Brain microvascular endothelial cell (primary cell): ENCODE measurements at regions not wholly inside any gene's neighbourhood (a gene's known extent, or its start where the extent isn't known, plus 50 kb on each side); places are given as distances from the start of the nearest gene placed in this dataset.
A peak's percentile ranks its signal among the peaks of the same experiment; 100 is the strongest.

Experiments
- DNase-seq: peaks from one replicate; pipeline ENCODE4 v3.0.0-alpha.2; 2020
- H3K27ac ChIP-seq: fragments of 250-450 bp; sonication (Bioruptor Pico); 2 replicates; pipeline ENCODE4 v1.5.1; 2020; ENCODE audit warnings: mild to moderate bottlenecking, moderate library complexity
- H3K27me3 ChIP-seq: fragments of 250-450 bp; sonication (Bioruptor Pico); replicated peaks from 2 replicates; pipeline ENCODE4 v1.5.1; 2020; ENCODE audit warnings: mild to moderate bottlenecking
- H3K36me3 ChIP-seq: fragments of 250-450 bp; sonication (Bioruptor Pico); replicated peaks from 2 replicates; pipeline ENCODE4 v1.5.1; 2020; ENCODE audit warnings: mild to moderate bottlenecking
- H3K4me3 ChIP-seq: 2 replicates; pipeline ENCODE4 v1.5.1; 2011; ENCODE audit warnings: low read depth, mild to moderate bottlenecking, control low read depth, low read length, moderate library complexity
- CTCF ChIP-seq: IDR thresholded peaks from 2 replicates; pipeline ENCODE4 v1.5.1; 2011; ENCODE audit warnings: low read depth, mild to moderate bottlenecking, moderate library complexity, low read length, control low read depth, inconsistent platforms; ENCODE audit errors: missing control alignments
- in situ Hi-C: cut with HindIII; loops from 2 replicates; pipeline ENCODE4 v1.10.0; 2017; ENCODE audit warnings: low sequenced_read_pairs, low pct_ligation_motif_present

DNA sequence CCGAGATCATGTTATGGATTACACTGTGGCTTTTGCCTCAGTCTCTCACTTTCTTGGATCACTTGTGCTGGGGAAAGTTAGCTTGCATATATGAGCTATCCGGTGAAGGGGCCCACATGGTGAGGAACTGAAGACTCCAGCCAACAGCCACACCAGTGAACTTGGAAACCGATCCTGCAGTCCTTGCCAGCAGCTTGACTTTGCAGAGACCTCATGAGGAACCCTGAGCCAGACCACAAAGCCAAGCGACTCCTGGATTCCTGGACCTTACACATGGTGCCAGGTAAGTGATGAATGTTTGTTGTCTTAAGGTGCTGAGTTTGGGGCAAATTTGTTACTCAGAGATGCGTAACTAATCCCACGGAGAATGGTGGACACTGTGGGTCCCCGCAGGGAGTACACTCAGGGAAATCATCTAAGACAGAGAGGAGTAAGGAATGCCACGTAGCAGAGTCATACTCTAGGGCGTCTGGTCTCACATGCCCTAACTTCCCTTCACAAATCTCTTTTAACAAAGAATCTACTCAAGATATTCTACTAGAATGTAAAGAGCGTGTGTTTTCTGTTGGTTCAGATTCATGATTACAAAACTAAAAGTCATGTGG is 76.5 kb upstream of the PJA2 start:
- in situ Hi-C loops = no loop called here
- no peak for TF ChIP-seq CTCF
- Histone ChIP-seq H3K36me3 (no peaks in the 10 kb centered on the region), H3K27ac (no peak overlapping the region), H3K27me3 (no peaks in the 10 kb centered on the region), H3K4me3 (no peak overlapping the region)
- DNase-seq = no peak

DNA sequence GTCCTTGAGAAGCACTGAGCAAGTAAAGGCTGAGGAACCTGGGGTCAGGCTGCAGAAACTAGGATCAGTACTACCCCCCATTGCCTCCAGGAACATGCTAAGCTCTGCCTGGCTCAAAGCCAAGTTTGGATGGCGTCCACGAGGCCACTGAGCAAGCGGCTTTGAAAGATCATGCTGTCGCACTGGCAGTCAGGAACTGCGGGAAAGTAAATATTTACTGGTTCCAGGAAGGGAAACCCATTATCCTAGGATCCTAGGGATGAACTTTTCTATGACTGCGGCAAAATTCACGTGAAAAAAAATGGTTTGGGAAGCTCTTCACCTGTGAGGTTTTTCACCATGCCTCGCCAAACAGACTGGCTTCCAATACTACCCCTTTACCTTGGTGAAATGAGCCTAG is 75.3 kb upstream of the PJA2 start:
- in situ Hi-C loops = no loop called here
- Histone ChIP-seq H3K4me3 (no peak overlapping the region), H3K27ac (no peak overlapping the region), H3K27me3 (no peaks in the 10 kb centered on the region), H3K36me3 (no peaks in the 10 kb centered on the region)
- no peak for TF ChIP-seq CTCF
- peak; percentile 2 for DNase-seq

- H3K27me3 ChIP-seq = no peaks in the 10 kb centered on the region
- in situ Hi-C loops = no loop called here
- H3K27ac ChIP-seq = no peak overlapping the region
- no peaks in the 10 kb centered on the region for H3K36me3 ChIP-seq
- no peak for TF ChIP-seq CTCF
- DNase-seq = no peak
- H3K4me3 ChIP-seq = no peak overlapping the region
Measured at GRCh38 chr5:109484597-109484996, 74.8 kb upstream of the PJA2 start.

DNA sequence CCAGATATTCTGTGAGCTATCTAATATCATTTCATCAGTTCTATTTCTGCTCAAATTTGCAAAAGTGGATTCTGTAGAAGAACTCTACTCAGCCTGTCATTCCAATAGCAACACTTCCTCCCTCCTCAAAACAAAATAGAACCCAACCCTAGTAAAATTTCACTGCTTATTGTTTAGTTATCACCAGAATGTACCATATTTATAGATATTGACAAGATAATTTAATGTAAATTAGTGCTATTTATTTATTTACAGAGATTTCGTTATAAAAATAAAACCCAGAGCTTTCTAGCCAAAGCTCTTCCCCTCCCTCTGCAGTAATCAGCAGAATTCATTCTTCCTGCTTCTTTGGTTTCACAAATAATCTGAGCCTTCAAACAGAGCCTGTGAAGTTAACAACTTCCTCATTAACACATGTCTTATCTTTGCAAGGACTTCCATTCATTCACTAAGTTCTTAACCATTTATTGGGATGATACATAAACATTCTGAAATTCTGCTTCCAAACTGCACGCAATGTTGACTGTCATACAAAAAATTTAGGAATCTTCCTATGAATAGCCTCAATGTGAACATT is 73.7 kb upstream of the PJA2 start:
- H3K4me3 ChIP-seq = no peak overlapping the region
- no peak for DNase-seq
- in situ Hi-C loops = no loop called here

GRCh38 chr5:109482748-109483147 is 73.0 kb upstream of the PJA2 start:
- in situ Hi-C loops = no loop called here
- no peak overlapping the region for H3K4me3 ChIP-seq
- no peaks in the 10 kb centered on the region for H3K36me3 ChIP-seq
- H3K27me3 ChIP-seq = no peaks in the 10 kb centered on the region
- no peak for DNase-seq
- TF ChIP-seq CTCF = no peak
- H3K27ac ChIP-seq = no peak overlapping the region

More for the DNA sequence above, 73.7 kb upstream of the PJA2 start:
- Histone ChIP-seq H3K27me3 (no peaks in the 10 kb centered on the region), H3K27ac (no peak overlapping the region), H3K36me3 (no peaks in the 10 kb centered on the region)
- TF ChIP-seq CTCF = no peak

DNA sequence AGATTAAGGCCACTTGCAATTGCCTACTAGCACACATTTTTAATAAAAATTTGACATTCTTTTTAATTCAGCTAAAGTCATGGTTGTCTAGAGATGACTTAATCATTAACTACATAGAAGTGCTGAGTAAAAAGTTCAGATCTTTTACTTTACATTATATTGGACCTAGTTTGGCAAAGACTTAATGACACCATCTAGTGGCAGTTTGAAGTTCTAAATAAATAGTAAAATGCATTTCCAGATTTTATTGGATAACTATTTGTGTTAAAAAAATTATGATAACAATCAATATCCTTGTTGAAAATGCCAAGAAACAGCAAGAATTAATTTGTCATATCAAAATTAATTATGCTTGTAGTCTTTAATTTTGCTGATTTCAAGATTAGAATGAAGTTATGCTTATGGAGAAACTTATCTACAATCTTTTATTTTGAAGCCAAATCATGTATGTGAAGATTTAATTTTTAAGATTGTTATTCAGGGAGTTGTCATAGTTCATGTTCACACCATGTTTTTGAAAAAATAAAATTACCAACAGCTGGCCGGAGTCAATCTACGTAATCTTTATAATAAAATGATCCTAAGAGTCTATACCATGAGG is 69.6 kb upstream of the PJA2 start:
- Histone ChIP-seq H3K27ac (no peak overlapping the region), H3K4me3 (no peak overlapping the region), H3K36me3 (no peaks in the 10 kb centered on the region), H3K27me3 (no peaks in the 10 kb centered on the region)
- in situ Hi-C loops = no loop called here
- peak; percentile 26 for TF ChIP-seq CTCF
- no peak for DNase-seq
